ENCODE measurements at regions not wholly inside any gene's neighbourhood (a gene's known extent, or its start where the extent isn't known, plus 50 kb on each side); places are given as distances from the start of the nearest gene placed in this dataset.

- Histone ChIP-seq H2BK12ac (ENCODE audit: insufficient read length, low read depth, low read length) (no peak overlapping the region), H3K4me2 (ENCODE audit: insufficient read depth, insufficient read length, low read length) (no peak overlapping the region), H3K27me3 (ENCODE audit: insufficient read depth, low read length) (no peaks in the 10 kb centered on the region), H4K5ac (ENCODE audit: insufficient read length, low read depth, low read length) (no peak overlapping the region), H3K23me2 (ENCODE audit: insufficient read length, low read depth, low read length, poor library complexity, severe bottlenecking) (no peaks in the 10 kb centered on the region), H3K9ac (ENCODE audit: extremely low read depth, insufficient read length, low read length) (no peak overlapping the region), H2BK120ac (ENCODE audit: low read depth, low read length, poor library complexity, severe bottlenecking) (no peak overlapping the region), H3K56ac (ENCODE audit: insufficient read length, low read depth, low read length) (no peak overlapping the region), H3K79me1 (ENCODE audit: insufficient read depth, low read depth, low read length, poor library complexity, severe bottlenecking) (no peaks in the 10 kb centered on the region), H3K27ac (ENCODE audit: insufficient read length, low read depth, low read length) (no peak overlapping the region), H4K8ac (replicated peaks; ENCODE audit: insufficient read length, low read depth, low read length) (no peak overlapping the region), H3K18ac (ENCODE audit: insufficient read length, low read depth, low read length) (no peak overlapping the region), H3T11ph (ENCODE audit: low read length) (no peak overlapping the region), H2BK20ac (ENCODE audit: low read depth, low read length, poor library complexity, severe bottlenecking) (no peak overlapping the region), H4K20me1 (ENCODE audit: control insufficient read depth, insufficient read depth, insufficient read length) (no peaks in the 10 kb centered on the region), H3K4ac (ENCODE audit: low read depth, low read length) (no peak overlapping the region), H3K79me2 (ENCODE audit: insufficient read depth, low read length) (no peaks in the 10 kb centered on the region), H4K91ac (ENCODE audit: insufficient read length, low read depth, low read length) (no peak overlapping the region), H3K23ac (ENCODE audit: insufficient read length, low read depth, low read length) (no peak overlapping the region), H3K9me3 (ENCODE audit: control insufficient read depth, low read depth, low read length) (no peaks in the 10 kb centered on the region), H3K14ac (ENCODE audit: insufficient read depth, low read length) (no peak overlapping the region), H2BK5ac (ENCODE audit: insufficient read length, low read length) (no peak overlapping the region), H3K4me1 (ENCODE audit: insufficient read depth, low read length) (no peaks in the 10 kb centered on the region), H2BK15ac (ENCODE audit: low read depth, low read length) (no peak overlapping the region), H2AFZ (ENCODE audit: low read length) (no peak overlapping the region), H2AK5ac (ENCODE audit: insufficient read length, low read length) (no peak overlapping the region)
- WGBS (ENCODE audit: extremely low coverage, insufficient read length, low lambda C conversion rate) = no CpG with 5 or more reads among the region's 1 CpG
- no peaks in the 10 kb centered on the region for H3K4me1 Mint-ChIP-seq
- H3K27ac Mint-ChIP-seq = no peak overlapping the region
- DNase-seq = no peak
- no peaks in the 10 kb centered on the region for H3K27me3 Mint-ChIP-seq (ENCODE audit: low read depth)
- H3K36me3 Mint-ChIP-seq (ENCODE audit: insufficient read depth in 1 of 3, low read depth in 3 of 3) = no peaks in the 10 kb centered on the region
- no peaks in the 10 kb centered on the region; a peak in 1 of 5 replicates for H3K9me3 Mint-ChIP-seq
- H3K4me3 Mint-ChIP-seq = no peak overlapping the region
- no peak for TF ChIP-seq CTCF (conservative IDR thresholded peaks at IDR 0.05)
Measured at GRCh38 chr4:19838858-19839257, 412.8 kb upstream of the SLIT2 start.
